H1 (cell line): ENCODE measurements at regions not wholly inside any gene's neighbourhood (a gene's known extent, or its start where the extent isn't known, plus 50 kb on each side); places are given as distances from the start of the nearest gene placed in this dataset.

Experiments
- CTCF ChIA-PET: fragments of 300-600 bp; sonication (Branson Sonifier 250); formaldehyde crosslinking; loops from one replicate; lab custom pipeline; 2021; ENCODE audit not compliant: partially characterized antibody; lab: Charles Lee
- POLR2A ChIA-PET: fragments of 300-600 bp; sonication (Branson Sonifier 250); formaldehyde crosslinking; loops from one replicate; lab custom pipeline; 2021; ENCODE audit warnings: inconsistent platforms; ENCODE audit not compliant: partially characterized antibody; lab: Charles Lee
- DNase-seq, 2 experiments: peaks; one replicate each; pipeline versions ENCODE4 v3.0.0 to v3.0.0-alpha.2; 2010 to 2022; ENCODE audit warnings: low spot score in 2 of 2, low read depth in 1 of 2, mixed read lengths in 1 of 2
- FAIRE-seq: peaks from 2 replicates; lab custom pipeline; 2011; peaks lifted over from hg19 to GRCh38; lab: Jason Lieb, UNC
- H2AFZ ChIP-seq: 2 replicates; pipeline ENCODE4 v1.8.1; 2012; ENCODE audit warnings: low read length, inconsistent platforms
- H2AK5ac ChIP-seq: 2 replicates; pipeline ENCODE4 v1.6.1; 2013; ENCODE audit warnings: low read depth, low read length
- H2BK120ac ChIP-seq: replicated peaks from 2 replicates; pipeline ENCODE3; 2013; ENCODE audit warnings: low read depth, low read length, inconsistent platforms
- H2BK12ac ChIP-seq: 2 replicates; pipeline ENCODE4 v1.6.1; 2013; ENCODE audit warnings: low read depth, low read length
- H2BK15ac ChIP-seq: 2 replicates; pipeline ENCODE4 v1.6.1; 2013; ENCODE audit warnings: low read length
- H2BK20ac ChIP-seq: 2 replicates; pipeline ENCODE4 v1.6.1; 2013; ENCODE audit warnings: low read length
- H2BK5ac ChIP-seq: 2 replicates; pipeline ENCODE4 v1.6.1; 2013; ENCODE audit warnings: low read depth, low read length
- H3K14ac ChIP-seq: 2 replicates; pipeline ENCODE4 v1.6.1; 2013; ENCODE audit warnings: inconsistent platforms; ENCODE audit not compliant: insufficient read length
- H3K18ac ChIP-seq: 2 replicates; pipeline ENCODE4 v1.6.1; 2013; ENCODE audit warnings: low read length; ENCODE audit errors: extremely low read depth
- H3K23ac ChIP-seq: 2 replicates; pipeline ENCODE4 v1.6.1; 2013; ENCODE audit warnings: inconsistent platforms; ENCODE audit not compliant: insufficient read length
- H3K23me2 ChIP-seq: 2 replicates; pipeline ENCODE4 v1.6.1; 2013; ENCODE audit warnings: low read depth, low read length
- H3K27ac ChIP-seq: 2 replicates; pipeline ENCODE4 v1.6.1; 2011; ENCODE audit warnings: low read depth, low read length, inconsistent platforms
- H3K27me3 ChIP-seq, 4 experiments: replicated peaks in 1 of 4; 1 replicate in 1 of 4; 2 replicates in 3 of 4; pipeline versions ENCODE4 v1.6.1 to v1.8.1; 2011 to 2013; ENCODE audit warnings: low read length in 3 of 4, mild to moderate bottlenecking in 3 of 4, inconsistent platforms in 2 of 4, mixed read lengths in 2 of 4, moderate library complexity in 1 of 4; ENCODE audit not compliant: control insufficient read depth in 3 of 4, insufficient read depth in 3 of 4; ENCODE audit errors: extremely low read depth in 1 of 4
- H3K36me3 ChIP-seq, 4 experiments: 2 replicates each; pipeline versions ENCODE4 v1.6.1 to v1.8.1; 2011 to 2013; ENCODE audit warnings: mild to moderate bottlenecking in 4 of 4, low read length in 3 of 4, moderate library complexity in 2 of 4, control low read depth in 1 of 4, inconsistent platforms in 1 of 4; ENCODE audit not compliant: insufficient read depth in 4 of 4, control insufficient read depth in 2 of 4
- H3K4ac ChIP-seq: replicated peaks from 2 replicates; pipeline ENCODE3; 2013; ENCODE audit warnings: low read length, low read depth, mixed read lengths, inconsistent platforms; ENCODE audit not compliant: insufficient read length
- H3K4me1 ChIP-seq, 4 experiments: replicated peaks in 1 of 4; 1 replicate in 1 of 4; 2 replicates in 3 of 4; pipeline versions ENCODE4 v1.6.1 to v1.8.1; 2011 to 2013; ENCODE audit warnings: low read length in 3 of 4, inconsistent platforms in 2 of 4, mixed read lengths in 1 of 4; ENCODE audit not compliant: insufficient read depth in 4 of 4, control insufficient read depth in 3 of 4
- H3K4me2 ChIP-seq, 2 experiments: 2 replicates each; pipeline versions ENCODE4 v1.6.1 to v1.8.1; 2011 to 2013; ENCODE audit warnings: low read depth in 2 of 2, low read length in 2 of 2, control low read depth in 1 of 2, inconsistent platforms in 1 of 2, mild to moderate bottlenecking in 1 of 2; ENCODE audit not compliant: insufficient read depth in 1 of 2
- H3K4me3 ChIP-seq, 4 experiments: fragments of 200-600, 300-600 bp in 1 of 4; sonication (generic), shearing (Covaris generic), sonication (Bioruptor Twin) in 1 of 4; 2 replicates each; pipeline versions ENCODE4 v1.5.1 to v1.8.1; 2011 to 2016; ENCODE audit warnings: low read length in 4 of 4, low read depth in 3 of 4, control low read depth in 2 of 4, inconsistent platforms in 2 of 4, mild to moderate bottlenecking in 2 of 4, mixed read lengths in 1 of 4, moderate library complexity in 1 of 4; ENCODE audit not compliant: insufficient read depth in 2 of 4; ENCODE audit errors: extremely low read depth in 1 of 4
- H3K56ac ChIP-seq: replicated peaks from 2 replicates; pipeline ENCODE3; 2013; ENCODE audit warnings: low read depth, mild to moderate bottlenecking, mixed read lengths, low read length, inconsistent platforms; ENCODE audit not compliant: insufficient read length
- H3K79me1 ChIP-seq: 2 replicates; pipeline ENCODE4 v1.6.1; 2013; ENCODE audit warnings: low read depth, low read length, control low read depth
- H3K79me2 ChIP-seq, 2 experiments: 2 replicates each; pipeline versions ENCODE4 v1.6.1 to v1.8.1; 2012 to 2013; ENCODE audit warnings: low read length in 2 of 2, mild to moderate bottlenecking in 2 of 2, inconsistent platforms in 1 of 2; ENCODE audit not compliant: insufficient read depth in 2 of 2, control insufficient read depth in 1 of 2
- H3K9ac ChIP-seq, 4 experiments: replicated peaks in 1 of 4; 1 replicate in 1 of 4; 2 replicates in 3 of 4; pipeline versions ENCODE4 v1.6.1 to v1.8.1; 2011 to 2013; ENCODE audit warnings: low read depth in 3 of 4, low read length in 3 of 4, control low read depth in 2 of 4, mild to moderate bottlenecking in 2 of 4, moderate library complexity in 2 of 4, inconsistent platforms in 1 of 4; ENCODE audit errors: extremely low read depth in 1 of 4
- H3K9me3 ChIP-seq, 2 experiments: 2 replicates each; pipeline versions ENCODE4 v1.6.1 to v1.8.1; 2012 to 2013; ENCODE audit warnings: mild to moderate bottlenecking in 2 of 2, moderate library complexity in 2 of 2, control low read depth in 1 of 2, inconsistent platforms in 1 of 2, low read depth in 1 of 2, low read length in 1 of 2, mixed read lengths in 1 of 2; ENCODE audit not compliant: insufficient read depth in 2 of 2
- H4K20me1 ChIP-seq, 2 experiments: replicated peaks in 1 of 2; 2 replicates each; pipeline versions ENCODE3 to v1.8.1; 2011 to 2013; ENCODE audit warnings: inconsistent platforms in 2 of 2, low read length in 2 of 2, mild to moderate bottlenecking in 1 of 2; ENCODE audit not compliant: insufficient read depth in 2 of 2, control insufficient read depth in 1 of 2
- H4K5ac ChIP-seq: 2 replicates; pipeline ENCODE4 v1.6.1; 2013; ENCODE audit warnings: low read length, low read depth, mixed read lengths, inconsistent platforms; ENCODE audit not compliant: insufficient read length
- H4K8ac ChIP-seq: 2 replicates; pipeline ENCODE4 v1.8.0; 2013; ENCODE audit warnings: mild to moderate bottlenecking, moderate library complexity, low read length, inconsistent platforms; ENCODE audit not compliant: insufficient read depth; ENCODE audit errors: extremely low read depth
- H4K91ac ChIP-seq: replicated peaks from 2 replicates; pipeline ENCODE3; 2013; ENCODE audit warnings: low read length, mixed read lengths, inconsistent platforms; ENCODE audit not compliant: insufficient read length
- CBX8 ChIP-seq: fragments of 300-800, 300-1000 bp; sonication (generic); IDR thresholded peaks from 2 replicates; pipeline ENCODE4 v1.7.1; 2016; ENCODE audit warnings: low read depth, low read length, borderline replicate concordance
- CHD1 ChIP-seq: IDR thresholded peaks from 2 replicates; pipeline ENCODE4 v1.6.1; 2012; ENCODE audit warnings: low read depth, low read length, improper control_type of control experiment
- EP300 ChIP-seq, 2 experiments: IDR thresholded peaks; 1 replicate in 1 of 2; 2 replicates in 1 of 2; pipeline ENCODE4 v1.6.1; 2011 to 2012; ENCODE audit warnings: low read depth in 2 of 2, low read length in 2 of 2, mild to moderate bottlenecking in 2 of 2, borderline replicate concordance in 1 of 2, inconsistent platforms in 1 of 2, moderate library complexity in 1 of 2
- KDM5A ChIP-seq: fragments of 200-600 bp; IDR thresholded peaks from 2 replicates; pipeline ENCODE4 v1.7.1; 2012; ENCODE audit warnings: mild to moderate bottlenecking, low read length, inconsistent platforms, mixed read lengths
- MAFK ChIP-seq: IDR thresholded peaks from 2 replicates; pipeline ENCODE4 v1.6.1; 2012; ENCODE audit warnings: low read depth, mild to moderate bottlenecking, improper control_type of control experiment, low read length
- POLR2A ChIP-seq, 2 experiments: IDR thresholded peaks; 1 replicate in 1 of 2; 2 replicates in 1 of 2; pipeline ENCODE4 v1.6.1; 2011; ENCODE audit warnings: low read depth in 2 of 2, low read length in 2 of 2, mild to moderate bottlenecking in 2 of 2; ENCODE audit errors: control extremely low read depth in 1 of 2
- SAP30 ChIP-seq: fragments of 300-600 bp; sonication (generic); IDR thresholded peaks from 2 replicates; pipeline ENCODE4 v1.7.1; 2012; ENCODE audit warnings: low read length, moderate library complexity, mild to moderate bottlenecking, inconsistent platforms; ENCODE audit not compliant: insufficient read depth, insufficient replicate concordance
- SIN3A ChIP-seq, 2 experiments: IDR thresholded peaks in 1 of 2; conservative IDR thresholded peaks in 1 of 2; 2 replicates each; pipeline ENCODE4 v1.6.1; 2011 to 2012; ENCODE audit warnings: low read length in 2 of 2, improper control_type of control experiment in 1 of 2, low read depth in 1 of 2, mild to moderate bottlenecking in 1 of 2
- SIX5 ChIP-seq: IDR thresholded peaks from 2 replicates; pipeline ENCODE4 v1.6.1; 2011; ENCODE audit warnings: mild to moderate bottlenecking, low read depth, low read length
- SP1 ChIP-seq: IDR thresholded peaks from 2 replicates; pipeline ENCODE4 v1.6.1; 2011; ENCODE audit warnings: low read depth, low read length
- SP2 ChIP-seq: IDR thresholded peaks from 2 replicates; pipeline ENCODE4 v1.6.1; 2012; ENCODE audit warnings: mild to moderate bottlenecking, low read length, inconsistent platforms
- SUZ12 ChIP-seq: fragments of 200-600 bp; sonication (generic); IDR thresholded peaks from 2 replicates; pipeline ENCODE4 v1.6.1; 2012; ENCODE audit warnings: mild to moderate bottlenecking, inconsistent platforms, low read length, moderate library complexity, mixed read lengths
- TCF12 ChIP-seq: IDR thresholded peaks from 2 replicates; pipeline ENCODE4 v1.6.1; 2011; ENCODE audit warnings: low read depth, mild to moderate bottlenecking, low read length
- USF2 ChIP-seq: IDR thresholded peaks from 2 replicates; pipeline ENCODE4 v1.6.1; 2011; ENCODE audit warnings: low read length, improper control_type of control experiment
- WGBS, 2 experiments: shearing (Covaris generic) in 1 of 2; methylation state at CpG; one replicate each; pipeline versions ENCODE4 v1.1.6 to v1.1.7; 2013 to 2015; ENCODE audit warnings: low lambda C conversion rate in 2 of 2, mixed read lengths in 2 of 2, inconsistent platforms in 1 of 2, low coverage in 1 of 2, missing lambda C conversion rate in 1 of 2; ENCODE audit not compliant: insufficient replicate concordance in 2 of 2, insufficient coverage in 1 of 2, insufficient read length in 1 of 2; ENCODE audit errors: extremely low coverage in 1 of 2, missing lambda C conversion rate in 1 of 2; 5-methylcytosine and 5-hydroxymethylcytosine counted together

DNA sequence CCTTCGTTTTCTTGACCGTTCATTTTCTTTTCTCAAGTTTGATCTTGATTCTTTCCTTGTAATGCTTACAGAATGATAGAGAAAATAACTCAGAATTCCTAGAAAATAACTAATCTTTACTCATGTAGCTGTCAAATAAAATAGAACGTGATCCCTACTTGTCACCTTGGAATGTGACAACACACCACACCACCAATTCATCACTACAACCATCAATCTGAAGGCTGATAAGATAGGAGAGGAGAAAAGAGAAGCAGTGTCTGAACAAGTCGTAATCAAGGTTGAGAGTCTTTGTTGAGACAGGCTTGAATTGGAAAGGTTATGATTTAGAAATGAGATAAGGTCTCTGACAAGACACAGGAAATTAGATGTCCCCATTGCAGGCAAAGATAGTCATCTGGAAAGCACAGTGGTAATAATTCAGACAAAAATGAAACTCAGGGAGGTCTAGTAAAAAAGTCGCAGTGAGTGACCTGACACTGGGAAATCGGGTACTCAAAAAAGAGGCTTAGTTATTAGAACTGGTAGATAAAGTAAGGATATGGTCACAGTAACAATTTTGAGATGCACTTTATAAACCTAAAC, 456.2 kb downstream of the FAT4 start:
- Histone ChIP-seq H2BK20ac (no peak overlapping the region), H3K18ac (no peak overlapping the region), H2BK5ac (no peak overlapping the region), H3K9ac (no peak overlapping the region), H2AFZ (no peak overlapping the region), H3K79me1 (no peaks in the 10 kb centered on the region), H3K27ac (no peak overlapping the region), H2AK5ac (no peak overlapping the region), H3K4me1 (no peaks in the 10 kb centered on the region), H3K79me2 (no peaks in the 10 kb centered on the region), H3K36me3 (no peaks in the 10 kb centered on the region), H3K4me3 (no peak overlapping the region), H3K14ac (no peak overlapping the region), H3K4ac (no peak overlapping the region), H2BK12ac (no peak overlapping the region), H3K23ac (no peak overlapping the region), H2BK15ac (no peak overlapping the region), H4K8ac (no peak overlapping the region), H4K91ac (no peak overlapping the region), H3K4me2 (no peak overlapping the region), H3K27me3 (no peaks in the 10 kb centered on the region), H4K20me1 (no peaks in the 10 kb centered on the region), H3K23me2 (no peaks in the 10 kb centered on the region), H3K9me3 (peaks cover 0 to 8% of the 10 kb centered on the region in 2 experiments; a peak in 1 of 4 replicates), H3K56ac (no peak overlapping the region), H2BK120ac (no peak overlapping the region), H4K5ac (no peak overlapping the region)
- CTCF ChIA-PET: no interaction called here
- FAIRE-seq (no peak), DNase-seq (no peak)
- WGBS, 2 experiments: 87% methylated on average over 6 of the region's 6 CpGs; no CpG with 5 or more reads in 1 of the 2 experiments
- POLR2A ChIA-PET: no interaction called here
- TF ChIP-seq SAP30 (no peak), MAFK (no peak), EP300 (IDR thresholded peaks at IDR 0.05; ENCODE audit: borderline replicate concordance in 1 of 2, low read depth in 2 of 2, low read length in 2 of 2) (no peak), SP1 (no peak), POLR2A (IDR thresholded peaks at IDR 0.05; ENCODE audit: control extremely low read depth in 1 of 2, low read depth in 2 of 2, low read length in 2 of 2) (no peak), SIX5 (no peak), SIN3A (conservative IDR thresholded peaks at IDR 0.05 in 1 of 2, IDR thresholded peaks at IDR 0.05 in 1 of 2; ENCODE audit: low read depth in 1 of 2, low read length in 2 of 2) (no peak), SUZ12 (no peak), KDM5A (no peak), TCF12 (no peak), SP2 (no peak), CHD1 (no peak), USF2 (no peak), CBX8 (no peak)
